ENCODE measurements at regions not wholly inside any gene's neighbourhood (a gene's known extent, or its start where the extent isn't known, plus 50 kb on each side); places are given as distances from the start of the nearest gene placed in this dataset.

- Histone ChIP-seq H3K36me3 (ENCODE audit: insufficient read depth, low read length) (no peaks in the 10 kb centered on the region), H3K9me2 (replicated peaks; ENCODE audit: low read depth, low read length) (no peaks in the 10 kb centered on the region), H3F3A (ENCODE audit: low read depth) (no peaks in the 10 kb centered on the region), H3K4me3 (ENCODE audit: low read length, poor library complexity, severe bottlenecking) (no peak overlapping the region), H3K4me1 (ENCODE audit: insufficient read depth, low read length, poor library complexity, severe bottlenecking) (no peaks in the 10 kb centered on the region), H3K4me2 (ENCODE audit: low read depth, low read length, poor library complexity, severe bottlenecking) (no peak overlapping the region), H3K9me3 (ENCODE audit: insufficient read depth, low read depth, low read length) (no peaks in the 10 kb centered on the region), H4K20me1 (ENCODE audit: insufficient read depth, low read length, poor library complexity, severe bottlenecking) (no peaks in the 10 kb centered on the region), H3K79me2 (ENCODE audit: insufficient read depth, low read length) (no peaks in the 10 kb centered on the region), H3K9ac (ENCODE audit: low read depth, low read length, poor library complexity, severe bottlenecking) (no peak overlapping the region), H2AFZ (ENCODE audit: low read length) (no peak overlapping the region), H3K27me3 (ENCODE audit: insufficient read depth, low read length, poor library complexity, severe bottlenecking) (no peaks in the 10 kb centered on the region)
- TF ChIP-seq CTCF (conservative IDR thresholded peaks at IDR 0.05; ENCODE audit: low read length) (no peak), EZH2phosphoT487 (IDR thresholded peaks at IDR 0.05; ENCODE audit: borderline replicate concordance) (no peak)
Observed at GRCh38 chr2:215571689-215572088, 135.8 kb upstream of the FN1 start.

- no peaks in the 10 kb centered on the region for H3F3A ChIP-seq (ENCODE audit: low read depth)
- H3K79me2 ChIP-seq (ENCODE audit: insufficient read depth, low read length), result no peaks in the 10 kb centered on the region
- no peak overlapping the region for H3K4me3 ChIP-seq (ENCODE audit: low read length, poor library complexity, severe bottlenecking)
- H3K9ac ChIP-seq (ENCODE audit: low read depth, low read length, poor library complexity, severe bottlenecking), result no peak overlapping the region
- H3K9me2 ChIP-seq (replicated peaks; ENCODE audit: low read depth, low read length), result no peaks in the 10 kb centered on the region
- no peaks in the 10 kb centered on the region for H4K20me1 ChIP-seq (ENCODE audit: insufficient read depth, low read length, poor library complexity, severe bottlenecking)
- TF ChIP-seq CTCF (conservative IDR thresholded peaks at IDR 0.05; ENCODE audit: low read length) (no peak), EZH2phosphoT487 (IDR thresholded peaks at IDR 0.05; ENCODE audit: borderline replicate concordance) (no peak)
- H3K9me3 ChIP-seq (ENCODE audit: insufficient read depth, low read depth, low read length), result no peaks in the 10 kb centered on the region
- H3K4me1 ChIP-seq (ENCODE audit: insufficient read depth, low read length, poor library complexity, severe bottlenecking), result no peaks in the 10 kb centered on the region
- H3K27me3 ChIP-seq (ENCODE audit: insufficient read depth, low read length, poor library complexity, severe bottlenecking), result no peaks in the 10 kb centered on the region
- no peak overlapping the region for H3K4me2 ChIP-seq (ENCODE audit: low read depth, low read length, poor library complexity, severe bottlenecking)
- H2AFZ ChIP-seq (ENCODE audit: low read length), result no peak overlapping the region
- no peaks in the 10 kb centered on the region for H3K36me3 ChIP-seq (ENCODE audit: insufficient read depth, low read length)
Observed at GRCh38 chr2:215567504-215567903, 131.6 kb upstream of the FN1 start.

GRCh38 chr2:215565897-215566296 is 130.0 kb upstream of the FN1 start:
- Histone ChIP-seq H3K27me3 (ENCODE audit: insufficient read depth, low read length, poor library complexity, severe bottlenecking) (no peaks in the 10 kb centered on the region), H3K9ac (ENCODE audit: low read depth, low read length, poor library complexity, severe bottlenecking) (no peak overlapping the region), H3K4me1 (ENCODE audit: insufficient read depth, low read length, poor library complexity, severe bottlenecking) (no peaks in the 10 kb centered on the region), H3K4me3 (ENCODE audit: low read length, poor library complexity, severe bottlenecking) (no peak overlapping the region), H4K20me1 (ENCODE audit: insufficient read depth, low read length, poor library complexity, severe bottlenecking) (no peaks in the 10 kb centered on the region), H3K9me2 (replicated peaks; ENCODE audit: low read depth, low read length) (no peaks in the 10 kb centered on the region), H3K4me2 (ENCODE audit: low read depth, low read length, poor library complexity, severe bottlenecking) (no peak overlapping the region), H3K9me3 (ENCODE audit: insufficient read depth, low read depth, low read length) (no peaks in the 10 kb centered on the region), H3K36me3 (ENCODE audit: insufficient read depth, low read length) (no peaks in the 10 kb centered on the region), H2AFZ (ENCODE audit: low read length) (no peak overlapping the region), H3F3A (ENCODE audit: low read depth) (no peaks in the 10 kb centered on the region), H3K79me2 (ENCODE audit: insufficient read depth, low read length) (no peaks in the 10 kb centered on the region)
- TF ChIP-seq CTCF (conservative IDR thresholded peaks at IDR 0.05; ENCODE audit: low read length), result no peak
- TF ChIP-seq EZH2phosphoT487 (IDR thresholded peaks at IDR 0.05; ENCODE audit: borderline replicate concordance), result no peak
